Activated CD4-positive, alpha-beta T cell treated with anti-CD3 and anti-CD28 coated beads, Interleukin-2, amount 10 ng/mL, durations not matched to agents 7 days and 5 days (primary cell): ENCODE measurements at regions not wholly inside any gene's neighbourhood (a gene's known extent, or its start where the extent isn't known, plus 50 kb on each side); places are given as distances from the start of the nearest gene placed in this dataset.

Source experiments
- CTCF ChIA-PET: fragments of 350-600 bp; sonication (Branson Sonifier 250); formaldehyde crosslinking; loops from one replicate; lab custom pipeline; 2021; ENCODE audit warnings: antibody characterized with exemption; lab: Charles Lee
- POLR2A ChIA-PET: fragments of 350-600 bp; sonication (Branson Sonifier 250); formaldehyde crosslinking; loops from one replicate; lab custom pipeline; 2021; ENCODE audit warnings: antibody characterized with exemption; lab: Charles Lee
- DNase-seq: peaks from one replicate; pipeline ENCODE4 v3.0.0-alpha.2; 2020
- H3K27ac Mint-ChIP-seq: one replicate; pipeline ENCODE4 v1.8.0; 2021; ENCODE audit warnings: mild to moderate bottlenecking, moderate library complexity, mixed read lengths
- H3K27me3 Mint-ChIP-seq: one replicate; pipeline ENCODE4 v1.8.0; 2021; ENCODE audit warnings: mixed read lengths
- H3K36me3 Mint-ChIP-seq: one replicate; pipeline ENCODE4 v1.8.0; 2021; ENCODE audit warnings: low read depth, mixed read lengths
- H3K4me1 Mint-ChIP-seq: one replicate; pipeline ENCODE4 v1.8.0; 2021; ENCODE audit warnings: mixed read lengths
- H3K4me3 Mint-ChIP-seq: one replicate; pipeline ENCODE4 v1.8.0; 2021; ENCODE audit warnings: mild to moderate bottlenecking, moderate library complexity, mixed read lengths
- H3K9me3 Mint-ChIP-seq: one replicate; pipeline ENCODE4 v1.8.0; 2021; ENCODE audit warnings: mixed read lengths

- no peak overlapping the region for H3K4me3 Mint-ChIP-seq
- CTCF ChIA-PET: no interaction called here
- no peaks in the 10 kb centered on the region for H3K36me3 Mint-ChIP-seq
- H3K27me3 Mint-ChIP-seq: no peaks in the 10 kb centered on the region
- no peak overlapping the region for H3K27ac Mint-ChIP-seq
- DNase-seq: no peak
- H3K9me3 Mint-ChIP-seq: peaks cover 16% of the 10 kb centered on the region
- POLR2A ChIA-PET: no interaction called here
- no peaks in the 10 kb centered on the region for H3K4me1 Mint-ChIP-seq
These were observed 415.6 kb upstream of the SALL3 start for GRCh38 chr18:78564030-78564429.

GRCh38 chr18:78564518-78564917 is 415.1 kb upstream of the SALL3 start:
- CTCF ChIA-PET: no interaction called here
- H3K36me3 Mint-ChIP-seq: no peaks in the 10 kb centered on the region
- POLR2A ChIA-PET: no interaction called here
- H3K27ac Mint-ChIP-seq: no peak overlapping the region
- no peak overlapping the region for H3K4me3 Mint-ChIP-seq
- H3K9me3 Mint-ChIP-seq: peaks cover 16% of the 10 kb centered on the region
- H3K27me3 Mint-ChIP-seq: no peaks in the 10 kb centered on the region
- H3K4me1 Mint-ChIP-seq: no peaks in the 10 kb centered on the region
- DNase-seq: no peak

GRCh38 chr18:78565240-78565639 is 414.4 kb upstream of the SALL3 start:
- DNase-seq: no peak
- CTCF ChIA-PET: no interaction called here
- H3K4me3 Mint-ChIP-seq: no peak overlapping the region
- no peak overlapping the region for H3K27ac Mint-ChIP-seq
- POLR2A ChIA-PET: no interaction called here
- no peaks in the 10 kb centered on the region for H3K36me3 Mint-ChIP-seq
- no peaks in the 10 kb centered on the region for H3K4me1 Mint-ChIP-seq
- peaks cover 14% of the 10 kb centered on the region for H3K9me3 Mint-ChIP-seq
- H3K27me3 Mint-ChIP-seq: no peaks in the 10 kb centered on the region

- Mint-ChIP-seq H3K9me3 (peaks cover 14% of the 10 kb centered on the region), H3K27ac (no peak overlapping the region), H3K36me3 (no peaks in the 10 kb centered on the region), H3K4me1 (no peaks in the 10 kb centered on the region), H3K27me3 (no peaks in the 10 kb centered on the region), H3K4me3 (no peak overlapping the region)
- POLR2A ChIA-PET: no interaction called here
- CTCF ChIA-PET: no interaction called here
- no peak for DNase-seq
These were observed 413.6 kb upstream of the SALL3 start for GRCh38 chr18:78566065-78566464.

- DNase-seq: no peak
- Mint-ChIP-seq H3K9me3 (peaks cover 14% of the 10 kb centered on the region), H3K27ac (no peak overlapping the region), H3K36me3 (no peaks in the 10 kb centered on the region), H3K27me3 (no peaks in the 10 kb centered on the region), H3K4me3 (no peak overlapping the region), H3K4me1 (no peaks in the 10 kb centered on the region)
- ChIA-PET CTCF (no interaction called here), POLR2A (no interaction called here)
These were observed 412.9 kb upstream of the SALL3 start for GRCh38 chr18:78566720-78567119.

- Mint-ChIP-seq H3K4me3 (no peak overlapping the region), H3K9me3 (peaks cover 21% of the 10 kb centered on the region), H3K4me1 (no peaks in the 10 kb centered on the region), H3K27ac (no peak overlapping the region), H3K36me3 (no peaks in the 10 kb centered on the region), H3K27me3 (no peaks in the 10 kb centered on the region)
- CTCF ChIA-PET: no interaction called here
- no peak for DNase-seq
- POLR2A ChIA-PET: no interaction called here
These were observed 408.4 kb upstream of the SALL3 start for GRCh38 chr18:78571063-78571785.

- CTCF ChIA-PET: no interaction called here
- Mint-ChIP-seq H3K36me3 (no peaks in the 10 kb centered on the region), H3K27ac (no peak overlapping the region), H3K27me3 (no peaks in the 10 kb centered on the region), H3K4me3 (no peak overlapping the region), H3K4me1 (no peaks in the 10 kb centered on the region), H3K9me3 (peaks cover 25% of the 10 kb centered on the region)
- no peak for DNase-seq
- POLR2A ChIA-PET: no interaction called here
These were observed 407.7 kb upstream of the SALL3 start for GRCh38 chr18:78571831-78572347.

- H3K27ac Mint-ChIP-seq: no peak overlapping the region
- no peak overlapping the region for H3K4me3 Mint-ChIP-seq
- no peaks in the 10 kb centered on the region for H3K27me3 Mint-ChIP-seq
- H3K36me3 Mint-ChIP-seq: no peaks in the 10 kb centered on the region
- ChIA-PET CTCF (no interaction called here), POLR2A (no interaction called here)
- peaks cover 18% of the 10 kb centered on the region for H3K9me3 Mint-ChIP-seq
- DNase-seq: no peak
- no peaks in the 10 kb centered on the region for H3K4me1 Mint-ChIP-seq
These were observed 405.8 kb upstream of the SALL3 start for GRCh38 chr18:78573773-78574172.

GRCh38 chr18:78576967-78577366 is 402.7 kb upstream of the SALL3 start:
- no peak overlapping the region for H3K27ac Mint-ChIP-seq
- no peak for DNase-seq
- POLR2A ChIA-PET: no interaction called here
- no peak overlapping the region for H3K4me3 Mint-ChIP-seq
- H3K4me1 Mint-ChIP-seq: no peaks in the 10 kb centered on the region
- no peaks in the 10 kb centered on the region for H3K27me3 Mint-ChIP-seq
- H3K36me3 Mint-ChIP-seq: no peaks in the 10 kb centered on the region
- CTCF ChIA-PET: no interaction called here
- peaks cover 18% of the 10 kb centered on the region for H3K9me3 Mint-ChIP-seq

GRCh38 chr18:78579449-78579848 is 400.2 kb upstream of the SALL3 start:
- Mint-ChIP-seq H3K9me3 (peaks cover 9% of the 10 kb centered on the region), H3K36me3 (no peaks in the 10 kb centered on the region), H3K27me3 (no peaks in the 10 kb centered on the region), H3K4me1 (no peaks in the 10 kb centered on the region), H3K27ac (no peak overlapping the region), H3K4me3 (no peak overlapping the region)
- ChIA-PET CTCF (no interaction called here), POLR2A (interaction anchor here (0.5 kb wide), 1 partner anchor 516 kb away, joined by 3 read pairs; no protein-coding TSS in a partner anchor)
- no peak for DNase-seq

- H3K27me3 Mint-ChIP-seq: no peaks in the 10 kb centered on the region
- no peaks in the 10 kb centered on the region for H3K4me1 Mint-ChIP-seq
- ChIA-PET POLR2A (no interaction called here), CTCF (no interaction called here)
- no peak overlapping the region for H3K4me3 Mint-ChIP-seq
- H3K27ac Mint-ChIP-seq: no peak overlapping the region
- H3K36me3 Mint-ChIP-seq: no peaks in the 10 kb centered on the region
- H3K9me3 Mint-ChIP-seq: peaks cover 4% of the 10 kb centered on the region
- no peak for DNase-seq
These were observed 399.6 kb upstream of the SALL3 start for GRCh38 chr18:78579854-78580577.

GRCh38 chr18:78580835-78581339 is 398.7 kb upstream of the SALL3 start:
- Mint-ChIP-seq H3K9me3 (peaks cover 4% of the 10 kb centered on the region), H3K27me3 (no peaks in the 10 kb centered on the region), H3K4me1 (no peaks in the 10 kb centered on the region), H3K4me3 (no peak overlapping the region), H3K36me3 (no peaks in the 10 kb centered on the region), H3K27ac (no peak overlapping the region)
- DNase-seq: no peak
- CTCF ChIA-PET: no interaction called here
- POLR2A ChIA-PET: no interaction called here

- Mint-ChIP-seq H3K27me3 (no peaks in the 10 kb centered on the region), H3K27ac (no peak overlapping the region), H3K9me3 (no peaks in the 10 kb centered on the region), H3K4me3 (no peak overlapping the region), H3K36me3 (no peaks in the 10 kb centered on the region), H3K4me1 (no peaks in the 10 kb centered on the region)
- POLR2A ChIA-PET: no interaction called here
- CTCF ChIA-PET: no interaction called here
- no peak for DNase-seq
These were observed 397.4 kb upstream of the SALL3 start for GRCh38 chr18:78582181-78582709.
